ENCODE measurements at regions not wholly inside any gene's neighbourhood (a gene's known extent, or its start where the extent isn't known, plus 50 kb on each side); places are given as distances from the start of the nearest gene placed in this dataset.

DNA sequence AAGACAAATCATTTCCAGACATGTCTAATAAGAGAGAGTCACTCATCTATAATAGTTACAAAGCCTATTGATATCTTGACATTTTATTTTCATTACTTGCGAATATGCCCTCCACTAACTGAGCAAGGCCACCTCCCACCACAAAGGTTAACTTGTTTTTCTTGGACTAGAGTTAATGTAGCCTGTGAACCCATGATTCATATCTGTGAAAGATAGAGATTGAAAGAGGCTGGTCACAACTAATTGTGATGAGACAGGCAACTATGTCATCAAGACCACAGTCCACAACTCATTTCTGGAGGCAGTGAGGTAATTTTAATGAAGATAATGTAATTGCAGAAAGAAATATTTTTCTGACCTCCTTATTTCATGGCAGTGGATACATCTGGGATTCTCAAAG is 491.8 kb upstream of the TPK1 start:
- no peak overlapping the region for H3K27ac ChIP-seq
- H3K27me3 ChIP-seq (replicated peaks; ENCODE audit: insufficient read depth): no peaks in the 10 kb centered on the region
- TF ChIP-seq, protein P1, sequence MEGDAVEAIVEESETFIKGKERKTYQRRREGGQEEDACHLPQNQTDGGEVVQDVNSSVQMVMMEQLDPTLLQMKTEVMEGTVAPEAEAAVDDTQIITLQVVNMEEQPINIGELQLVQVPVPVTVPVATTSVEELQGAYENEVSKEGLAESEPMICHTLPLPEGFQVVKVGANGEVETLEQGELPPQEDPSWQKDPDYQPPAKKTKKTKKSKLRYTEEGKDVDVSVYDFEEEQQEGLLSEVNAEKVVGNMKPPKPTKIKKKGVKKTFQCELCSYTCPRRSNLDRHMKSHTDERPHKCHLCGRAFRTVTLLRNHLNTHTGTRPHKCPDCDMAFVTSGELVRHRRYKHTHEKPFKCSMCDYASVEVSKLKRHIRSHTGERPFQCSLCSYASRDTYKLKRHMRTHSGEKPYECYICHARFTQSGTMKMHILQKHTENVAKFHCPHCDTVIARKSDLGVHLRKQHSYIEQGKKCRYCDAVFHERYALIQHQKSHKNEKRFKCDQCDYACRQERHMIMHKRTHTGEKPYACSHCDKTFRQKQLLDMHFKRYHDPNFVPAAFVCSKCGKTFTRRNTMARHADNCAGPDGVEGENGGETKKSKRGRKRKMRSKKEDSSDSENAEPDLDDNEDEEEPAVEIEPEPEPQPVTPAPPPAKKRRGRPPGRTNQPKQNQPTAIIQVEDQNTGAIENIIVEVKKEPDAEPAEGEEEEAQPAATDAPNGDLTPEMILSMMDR (IDR thresholded peaks at IDR 0.05): no peak
- H3K36me3 ChIP-seq: no peaks in the 10 kb centered on the region
- no peak overlapping the region for H3K4me3 ChIP-seq
- no peaks in the 10 kb centered on the region for H3K9me3 ChIP-seq
- no peaks in the 10 kb centered on the region for H3K4me1 ChIP-seq (ENCODE audit: control insufficient read depth in 1 of 2, low read depth in 2 of 2)
- DNase-seq (ENCODE audit: low spot score) (no peak), ATAC-seq (ENCODE audit: insufficient number of reproducible peaks, low FRiP score, low read depth) (no peak)

DNA sequence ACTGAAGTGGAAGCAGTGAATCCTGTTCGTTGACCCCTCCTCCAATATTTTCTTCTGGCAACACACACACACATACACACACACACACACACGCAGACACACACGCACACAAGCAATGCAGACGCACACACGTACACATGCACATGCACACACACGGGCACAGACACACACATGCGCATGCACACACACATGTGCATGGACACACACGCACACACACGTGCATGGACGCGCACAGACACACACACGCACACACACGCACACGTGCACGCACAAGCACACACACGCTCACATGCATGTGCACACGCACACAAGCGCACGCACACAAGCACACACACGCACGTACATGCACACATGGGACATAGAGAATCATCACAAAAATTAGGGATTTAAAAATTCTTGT is 488.2 kb upstream of the TPK1 start:
- TF ChIP-seq, protein P1 (IDR thresholded peaks at IDR 0.05): no peak
- Histone ChIP-seq H3K36me3 (no peaks in the 10 kb centered on the region), H3K4me1 (ENCODE audit: control insufficient read depth in 1 of 2, low read depth in 2 of 2) (no peaks in the 10 kb centered on the region), H3K27me3 (replicated peaks; ENCODE audit: insufficient read depth) (no peaks in the 10 kb centered on the region), H3K27ac (no peak overlapping the region), H3K4me3 (no peak overlapping the region), H3K9me3 (no peaks in the 10 kb centered on the region)
- DNase-seq (ENCODE audit: low spot score) (no peak), ATAC-seq (ENCODE audit: insufficient number of reproducible peaks, low FRiP score, low read depth) (no peak)

DNA sequence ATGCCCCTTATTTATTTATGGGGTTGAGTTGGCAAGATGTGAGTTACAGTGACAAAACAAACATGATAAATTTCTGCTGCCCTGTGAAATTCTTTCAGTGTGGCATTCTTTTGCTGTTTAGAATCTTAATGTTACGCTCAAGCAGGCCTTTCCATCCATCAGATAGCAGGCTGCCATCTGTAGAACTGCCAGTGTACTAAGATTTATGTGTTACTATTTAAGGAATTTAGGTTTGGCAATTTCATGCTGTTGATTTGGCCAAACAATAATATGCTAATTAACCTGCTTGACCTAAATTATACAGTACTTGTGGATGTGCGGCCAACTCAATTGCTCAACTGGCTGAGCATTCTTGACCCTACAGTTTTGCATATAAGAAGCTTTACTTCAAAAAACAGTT is 477.7 kb upstream of the TPK1 start:
- DNase-seq (ENCODE audit: low spot score): no peak
- H3K27ac ChIP-seq: no peak overlapping the region
- no peak for ATAC-seq (ENCODE audit: insufficient number of reproducible peaks, low FRiP score, low read depth)
- no peak overlapping the region for H3K4me3 ChIP-seq
- TF ChIP-seq, protein P1 (IDR thresholded peaks at IDR 0.05): no peak
- H3K4me1 ChIP-seq (ENCODE audit: control insufficient read depth in 1 of 2, low read depth in 2 of 2): no peaks in the 10 kb centered on the region
- no peaks in the 10 kb centered on the region for H3K36me3 ChIP-seq
- no peaks in the 10 kb centered on the region for H3K27me3 ChIP-seq (replicated peaks; ENCODE audit: insufficient read depth)
- no peaks in the 10 kb centered on the region for H3K9me3 ChIP-seq

DNA sequence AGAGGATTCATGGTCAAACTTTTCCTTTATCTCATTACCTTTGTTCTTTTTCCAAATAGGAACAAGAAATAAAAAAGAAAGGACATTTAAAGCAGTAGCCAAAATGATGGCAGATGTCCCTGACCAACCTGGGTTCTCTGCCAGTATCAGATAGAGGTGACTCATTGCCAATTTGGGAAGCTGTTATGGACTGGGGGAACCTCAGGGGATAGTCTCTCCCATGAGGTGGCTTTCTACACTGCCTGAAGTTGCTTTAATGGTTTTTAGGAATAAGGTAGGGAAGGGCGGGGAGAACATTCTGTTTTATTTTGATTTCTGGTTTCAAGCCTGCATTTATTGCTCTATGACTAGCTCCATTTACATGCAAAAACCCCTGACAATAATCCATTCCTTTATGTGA is 457.9 kb upstream of the TPK1 start:
- DNase-seq (ENCODE audit: low spot score) (no peak), ATAC-seq (ENCODE audit: insufficient number of reproducible peaks, low FRiP score, low read depth) (no peak)
- Histone ChIP-seq H3K36me3 (no peaks in the 10 kb centered on the region), H3K4me3 (no peak overlapping the region), H3K9me3 (no peaks in the 10 kb centered on the region), H3K27ac (no peak overlapping the region), H3K4me1 (ENCODE audit: control insufficient read depth in 1 of 2, low read depth in 2 of 2) (no peaks in the 10 kb centered on the region), H3K27me3 (replicated peaks; ENCODE audit: insufficient read depth) (no peaks in the 10 kb centered on the region)
- TF ChIP-seq, protein P1 (IDR thresholded peaks at IDR 0.05): no peak

DNA sequence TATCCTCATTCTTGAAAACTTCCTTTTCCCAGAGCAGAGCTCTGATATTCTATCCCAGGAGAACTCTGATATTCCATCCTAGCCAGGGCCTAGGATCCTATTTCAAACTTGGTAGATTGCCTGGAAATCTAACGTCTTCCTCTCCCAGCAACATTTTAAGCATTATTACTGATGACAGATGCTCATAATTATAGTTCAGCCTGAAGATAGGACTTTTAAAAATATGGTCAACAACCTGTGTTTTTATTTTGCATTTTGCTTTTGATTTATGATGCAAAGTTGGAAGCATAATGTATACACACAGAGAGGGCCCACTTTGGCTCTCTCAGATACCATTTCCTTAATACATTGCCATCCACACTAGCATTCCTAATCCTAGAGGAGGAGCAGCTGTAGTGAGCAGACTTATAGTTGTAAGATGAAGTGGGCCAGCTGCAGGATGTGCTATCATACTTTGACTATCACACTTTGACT is 457.4 kb upstream of the TPK1 start:
- ATAC-seq (ENCODE audit: insufficient number of reproducible peaks, low FRiP score, low read depth): no peak
- no peaks in the 10 kb centered on the region for H3K4me1 ChIP-seq (ENCODE audit: control insufficient read depth in 1 of 2, low read depth in 2 of 2)

More for the DNA sequence above, 457.4 kb upstream of the TPK1 start:
- TF ChIP-seq, protein P1 (IDR thresholded peaks at IDR 0.05): no peak
- no peak for DNase-seq (ENCODE audit: low spot score)
- no peaks in the 10 kb centered on the region for H3K9me3 ChIP-seq
- H3K27me3 ChIP-seq (replicated peaks; ENCODE audit: insufficient read depth): no peaks in the 10 kb centered on the region
- H3K36me3 ChIP-seq: no peaks in the 10 kb centered on the region
- H3K4me3 ChIP-seq: no peak overlapping the region
- H3K27ac ChIP-seq: no peak overlapping the region

Data from thoracic aorta (tissue), 2 donors.